GM23338 (cell line): ENCODE measurements at regions not wholly inside any gene's neighbourhood (a gene's known extent, or its start where the extent isn't known, plus 50 kb on each side); places are given as distances from the start of the nearest gene placed in this dataset.

Experiments used
- ATAC-seq: fragments of 200-7000 bp; cut with Tn5 transposase; 3 replicates; pipeline ENCODE4 v1.9.1; 2020
- DNase-seq: peaks from one replicate; pipeline ENCODE4 v3.0.0-alpha.2; 2015; ENCODE audit warnings: low spot score
- H2AFZ ChIP-seq: fragments of 200-600 bp; sonication (generic); 2 replicates; pipeline ENCODE4 v1.8.0; 2016; ENCODE audit warnings: antibody characterized with exemption, mild to moderate bottlenecking, moderate library complexity
- H3F3A ChIP-seq: fragments of 200-600 bp; sonication (generic); replicated peaks from 2 replicates; pipeline ENCODE4 v1.8.0; 2017; ENCODE audit warnings: antibody characterized with exemption, mixed run types, low read depth
- H3K27ac ChIP-seq: fragments of 200-600 bp; sonication (generic); 2 replicates; pipeline ENCODE4 v1.6.1; 2016; ENCODE audit warnings: low read depth
- H3K27me3 ChIP-seq: fragments of 200-600 bp; sonication (generic); 2 replicates; pipeline ENCODE4 v1.8.0; 2016; ENCODE audit warnings: mild to moderate bottlenecking, mixed run types, moderate library complexity; ENCODE audit not compliant: insufficient read depth
- H3K36me3 ChIP-seq: fragments of 200-600 bp; sonication (generic); 2 replicates; pipeline ENCODE4 v1.8.0; 2016; ENCODE audit warnings: mild to moderate bottlenecking; ENCODE audit not compliant: insufficient read depth
- H3K4me1 ChIP-seq: fragments of 200-600 bp; sonication (generic); 2 replicates; pipeline ENCODE4 v1.8.0; 2016; ENCODE audit warnings: mild to moderate bottlenecking, moderate library complexity; ENCODE audit not compliant: insufficient read depth
- H3K4me2 ChIP-seq: fragments of 200-600 bp; sonication (generic); 2 replicates; pipeline ENCODE4 v1.7.1; 2017; ENCODE audit warnings: mixed run types
- H3K4me3 ChIP-seq: fragments of 200-600 bp; sonication (generic); 2 replicates; pipeline ENCODE4 v1.6.1; 2016; ENCODE audit warnings: mixed run types
- H3K79me2 ChIP-seq: fragments of 200-600 bp; sonication (generic); replicated peaks from 2 replicates; pipeline ENCODE4 v1.8.0; 2017; ENCODE audit warnings: mild to moderate bottlenecking; ENCODE audit not compliant: insufficient read depth
- H3K9me2 ChIP-seq: fragments of 200-600 bp; sonication (generic); 2 replicates; pipeline ENCODE4 v1.8.0; 2017; ENCODE audit not compliant: insufficient read depth
- H4K20me1 ChIP-seq: fragments of 200-600 bp; sonication (generic); replicated peaks from 2 replicates; pipeline ENCODE4 v1.8.0; 2017; ENCODE audit warnings: mild to moderate bottlenecking; ENCODE audit not compliant: insufficient read depth
- H3K27ac Mint-ChIP-seq: 2 replicates; pipeline ENCODE4 v1.8.0; 2020; ENCODE audit warnings: inconsistent platforms, mild to moderate bottlenecking, moderate library complexity, mixed read lengths
- H3K27me3 Mint-ChIP-seq: 3 replicates; pipeline ENCODE4 v1.8.0; 2022; ENCODE audit warnings: low read depth, mild to moderate bottlenecking, moderate library complexity, mixed read lengths, inconsistent platforms; ENCODE audit not compliant: insufficient read depth, poor library complexity
- H3K36me3 Mint-ChIP-seq: 3 replicates; pipeline ENCODE4 v1.8.0; 2021; ENCODE audit warnings: low read depth, mild to moderate bottlenecking, inconsistent platforms, moderate library complexity, mixed read lengths
- H3K4me1 Mint-ChIP-seq: 3 replicates; pipeline ENCODE4 v1.8.0; 2020; ENCODE audit warnings: mild to moderate bottlenecking, inconsistent platforms, mixed read lengths
- H3K4me3 Mint-ChIP-seq: 3 replicates; pipeline ENCODE4 v1.8.0; 2021; ENCODE audit warnings: moderate library complexity, mild to moderate bottlenecking, inconsistent platforms, mixed read lengths
- H3K9me3 Mint-ChIP-seq: 3 replicates; pipeline ENCODE4 v1.8.0; 2020; ENCODE audit warnings: moderate library complexity, mild to moderate bottlenecking, inconsistent platforms, mixed read lengths
- CREB1 ChIP-seq: fragments of 250-450 bp; sonication (Bioruptor Pico); IDR thresholded peaks from 2 replicates; pipeline ENCODE4 v1.5.0; 2020; ENCODE audit warnings: low read depth, mild to moderate bottlenecking, moderate library complexity
- CTCF ChIP-seq, 2 experiments: fragments of 200-600 bp in 1 of 2; sonication (generic) in 1 of 2; conservative IDR thresholded peaks; 2 replicates each; pipeline versions ENCODE4 v1.5.1 to v1.6.1; 2016 to 2017; ENCODE audit warnings: antibody characterized with exemption in 2 of 2, low read depth in 2 of 2, mild to moderate bottlenecking in 2 of 2, moderate library complexity in 1 of 2
- ETS1 ChIP-seq: IDR thresholded peaks from 2 replicates; pipeline ENCODE4 v1.6.1; 2016; ENCODE audit warnings: antibody characterized with exemption
- EZH2 ChIP-seq: fragments of 200-600 bp; sonication (generic); IDR thresholded peaks from one replicate; pipeline ENCODE4 v1.8.0; 2017; ENCODE audit warnings: antibody characterized with exemption, mild to moderate bottlenecking, low read depth; ENCODE audit not compliant: unreplicated experiment
- EZH2phosphoT487 ChIP-seq: fragments of 200-600 bp; sonication (generic); IDR thresholded peaks from one replicate; pipeline ENCODE4 v1.8.1; 2018; ENCODE audit warnings: antibody characterized with exemption; ENCODE audit not compliant: unreplicated experiment
- JUNB ChIP-seq: IDR thresholded peaks from one replicate; pipeline ENCODE4 v1.6.1; 2016; ENCODE audit warnings: antibody characterized with exemption; ENCODE audit not compliant: unreplicated experiment
- NANOG ChIP-seq: IDR thresholded peaks from 2 replicates; pipeline ENCODE4 v1.6.1; 2016; ENCODE audit warnings: antibody characterized with exemption, borderline replicate concordance
- POLR2AphosphoS5 ChIP-seq: IDR thresholded peaks from 2 replicates; pipeline ENCODE4 v1.6.1; 2016; ENCODE audit warnings: antibody characterized with exemption, low read depth
- REST ChIP-seq: IDR thresholded peaks from one replicate; pipeline ENCODE4 v1.6.1; 2018; ENCODE audit warnings: antibody characterized with exemption; ENCODE audit not compliant: unreplicated experiment
- STAT1 ChIP-seq: IDR thresholded peaks from one replicate; pipeline ENCODE4 v1.6.1; 2016; ENCODE audit warnings: antibody characterized with exemption; ENCODE audit not compliant: unreplicated experiment
- ZNF114 ChIP-seq: fragments of 250-450 bp; sonication (Bioruptor Pico); IDR thresholded peaks from 2 replicates; pipeline ENCODE4 v1.5.0; 2020; ENCODE audit warnings: mild to moderate bottlenecking, moderate library complexity
- ZNF331 ChIP-seq: fragments of 250-450 bp; sonication (Bioruptor Pico); IDR thresholded peaks from 2 replicates; pipeline ENCODE4 v1.5.0; 2020; ENCODE audit warnings: low read depth, mild to moderate bottlenecking, moderate library complexity
- ZNF462 ChIP-seq: fragments of 250-450 bp; sonication (Bioruptor Pico); IDR thresholded peaks from 2 replicates; pipeline ENCODE4 v1.5.0; 2020; ENCODE audit warnings: mild to moderate bottlenecking, moderate library complexity

- no peaks in the 10 kb centered on the region for H3K36me3 ChIP-seq
- H2AFZ ChIP-seq = no peak overlapping the region
- Mint-ChIP-seq H3K36me3 (no peaks in the 10 kb centered on the region; the same call in 2 of the 3 replicates), H3K4me3 (no peak overlapping the region), H3K27me3 (peaks cover 6% of the 10 kb centered on the region), H3K4me1 (peaks cover 4% of the 10 kb centered on the region; the same call in 1 of the 3 replicates), H3K27ac (no peak overlapping the region), H3K9me3 (no peaks in the 10 kb centered on the region; the same call in 2 of the 3 replicates)
- ATAC-seq (no peak), DNase-seq (no peak)
- H3K27ac ChIP-seq = no peak overlapping the region
- no peaks in the 10 kb centered on the region for H3K79me2 ChIP-seq
- H3K4me2 ChIP-seq = no peak overlapping the region
- TF ChIP-seq EZH2phosphoT487 (no peak), POLR2AphosphoS5 (no peak), JUNB (no peak), CTCF (conservative IDR thresholded peaks at IDR 0.05; ENCODE audit: low read depth in 2 of 2) (no peak), CREB1 (CRISPR knock-in tag) (no peak), ZNF462 (CRISPR knock-in tag) (no peak), REST (no peak), EZH2 (no peak), ETS1 (no peak), ZNF331 (CRISPR knock-in tag) (no peak), NANOG (no peak), ZNF114 (no peak), STAT1 (no peak)
- no peaks in the 10 kb centered on the region for H3F3A ChIP-seq
- H4K20me1 ChIP-seq = no peaks in the 10 kb centered on the region
- H3K27me3 ChIP-seq = no peaks in the 10 kb centered on the region
- no peaks in the 10 kb centered on the region for H3K4me1 ChIP-seq
- H3K9me2 ChIP-seq = no peaks in the 10 kb centered on the region
- no peak overlapping the region for H3K4me3 ChIP-seq
These were observed 229.3 kb upstream of the BCOR start for GRCh38 chrX:40327085-40327484.
